Calu3 (cell line): ENCODE measurements at regions not wholly inside any gene's neighbourhood (a gene's known extent, or its start where the extent isn't known, plus 50 kb on each side); places are given as distances from the start of the nearest gene placed in this dataset.

ENCODE experiments used
- BruUV-seq: library from RNA; stranded (reverse); fragments of 400-500 nt; replicated peaks from 2 replicates; lab custom pipeline; 2021; lab: Mats Ljungman, UMichigan
- CTCF ChIA-PET: fragments of 300-600 bp; sonication (Branson Sonifier 250); formaldehyde crosslinking; loops from one replicate; lab custom pipeline; 2022; ENCODE audit warnings: antibody characterized with exemption; lab: Charles Lee
- DNase-seq: peaks from one replicate; pipeline ENCODE4 v3.0.0; 2022
- H3K27ac Mint-ChIP-seq: one replicate; pipeline ENCODE4 v1.8.0; 2022; ENCODE audit warnings: mixed read lengths; ENCODE audit not compliant: unreplicated experiment
- H3K27me3 Mint-ChIP-seq: one replicate; pipeline ENCODE4 v1.8.0; 2022; ENCODE audit warnings: mixed read lengths; ENCODE audit not compliant: unreplicated experiment
- H3K36me3 Mint-ChIP-seq: one replicate; pipeline ENCODE4 v1.8.0; 2022; ENCODE audit warnings: mild to moderate bottlenecking, moderate library complexity, mixed read lengths; ENCODE audit not compliant: insufficient read depth, unreplicated experiment
- H3K4me1 Mint-ChIP-seq: one replicate; pipeline ENCODE4 v1.8.0; 2022; ENCODE audit warnings: mild to moderate bottlenecking, low read depth, mixed read lengths; ENCODE audit not compliant: unreplicated experiment
- H3K4me3 Mint-ChIP-seq: one replicate; pipeline ENCODE4 v1.8.0; 2022; ENCODE audit warnings: mild to moderate bottlenecking, low read depth, moderate library complexity, mixed read lengths; ENCODE audit not compliant: unreplicated experiment
- H3K9me3 Mint-ChIP-seq: one replicate; pipeline ENCODE4 v1.8.0; 2022; ENCODE audit warnings: low read depth, mixed read lengths; ENCODE audit not compliant: unreplicated experiment
- CTCF ChIP-seq: fragments of 200-600 bp; IDR thresholded peaks from one replicate; pipeline ENCODE4 v1.8.0; 2022; ENCODE audit warnings: antibody characterized with exemption; ENCODE audit not compliant: unreplicated experiment
- intact Hi-C: fragments of 100-400 bp; cut with micrococcal nuclease; formaldehyde crosslinking; loops from one replicate; pipeline ENCODE4 v1.10.0; 2022; ENCODE audit not compliant: unreplicated experiment

DNA sequence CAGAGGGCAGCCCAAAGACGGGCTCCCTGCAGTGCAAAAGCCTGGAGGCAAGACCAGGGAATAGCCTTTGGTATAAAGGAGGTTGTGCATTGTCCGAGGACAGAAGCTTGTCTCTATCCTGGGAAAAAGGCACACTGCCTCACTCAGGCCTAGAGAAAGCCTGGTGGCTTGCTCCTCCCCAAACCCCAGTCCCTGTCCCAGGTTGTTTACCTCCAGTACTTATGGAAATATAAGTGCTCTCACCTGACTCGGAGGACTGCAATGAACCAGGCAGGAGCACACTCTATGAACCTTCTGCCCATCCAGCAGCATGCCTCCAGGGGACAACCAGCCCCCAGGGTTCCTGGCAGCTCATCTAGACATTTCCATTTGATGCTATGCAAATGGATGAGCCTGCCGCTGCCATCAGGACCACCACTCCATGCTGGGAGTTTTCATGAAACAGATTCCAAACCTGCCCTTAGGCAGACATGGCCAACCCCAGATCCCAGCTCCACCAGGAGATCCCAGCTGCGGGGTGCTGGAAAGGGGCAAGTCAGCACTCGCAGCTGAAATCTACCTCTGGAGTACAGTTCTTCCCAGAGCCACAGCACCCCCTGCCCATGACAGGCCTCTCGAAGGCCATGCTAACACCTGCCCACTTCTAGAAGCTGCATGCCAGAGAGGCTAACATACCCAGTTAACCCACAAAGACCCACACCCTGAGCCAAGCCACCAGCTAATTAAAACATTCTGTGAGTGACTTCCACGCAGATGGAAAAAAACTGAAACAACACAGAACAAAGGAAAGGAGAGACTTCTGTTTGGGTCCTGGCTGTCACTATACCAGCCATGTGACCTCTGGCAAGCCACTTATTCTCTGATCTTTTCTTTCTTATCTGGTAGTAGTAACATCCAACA is 101.7 kb downstream of the TTC32 start:
- Mint-ChIP-seq H3K27ac (no peak overlapping the region), H3K36me3 (peaks cover 9% of the 10 kb centered on the region), H3K9me3 (no peaks in the 10 kb centered on the region), H3K27me3 (peaks cover 6% of the 10 kb centered on the region), H3K4me3 (no peak overlapping the region), H3K4me1 (peaks cover 27% of the 10 kb centered on the region)
- BruUV-seq: no TSS peak
- CTCF ChIA-PET: no interaction called here
- intact Hi-C loops: loop anchor here (5.0 kb wide), 1 partner anchor 263 kb away; no protein-coding TSS in a partner anchor
- no peak for DNase-seq
- no peak for TF ChIP-seq CTCF

DNA sequence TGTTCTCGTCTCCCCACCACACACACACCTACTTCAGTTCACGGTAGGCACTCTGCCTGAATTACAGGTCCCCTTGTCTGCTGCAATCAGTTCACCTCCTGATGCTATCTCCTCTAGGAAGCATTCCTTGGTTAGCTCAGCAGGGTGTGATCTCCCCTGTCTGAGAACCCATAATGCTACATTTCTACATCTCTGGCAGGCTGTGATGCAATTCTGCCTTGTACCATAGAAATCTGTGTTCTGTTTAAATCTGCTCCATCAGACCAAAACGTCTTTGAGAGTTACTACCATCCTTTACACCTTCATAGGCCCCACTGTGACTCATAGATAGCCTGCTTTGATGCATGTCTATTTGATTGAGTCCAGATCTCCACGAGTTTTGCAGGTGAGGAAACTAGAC is 103.9 kb downstream of the TTC32 start:
- CTCF ChIA-PET: no interaction called here
- Mint-ChIP-seq H3K9me3 (no peaks in the 10 kb centered on the region), H3K4me3 (no peak overlapping the region), H3K36me3 (peaks cover 9% of the 10 kb centered on the region), H3K4me1 (peaks cover 23% of the 10 kb centered on the region), H3K27ac (no peak overlapping the region), H3K27me3 (peaks cover 16% of the 10 kb centered on the region)
- intact Hi-C loops: no loop called here
- BruUV-seq: no TSS peak
- no peak for DNase-seq
- no peak for TF ChIP-seq CTCF

GRCh38 chr2:19797243-19797810 is 104.5 kb downstream of the TTC32 start:
- H3K36me3 Mint-ChIP-seq: peaks cover 9% of the 10 kb centered on the region
- no peak overlapping the region for H3K27ac Mint-ChIP-seq
- no peak overlapping the region for H3K4me3 Mint-ChIP-seq
- no TSS peak for BruUV-seq
- H3K27me3 Mint-ChIP-seq: peaks cover 21% of the 10 kb centered on the region
- intact Hi-C loops: no loop called here
- no peak for TF ChIP-seq CTCF
- CTCF ChIA-PET: no interaction called here
- H3K4me1 Mint-ChIP-seq: peaks cover 18% of the 10 kb centered on the region
- H3K9me3 Mint-ChIP-seq: no peaks in the 10 kb centered on the region
- DNase-seq: no peak

DNA sequence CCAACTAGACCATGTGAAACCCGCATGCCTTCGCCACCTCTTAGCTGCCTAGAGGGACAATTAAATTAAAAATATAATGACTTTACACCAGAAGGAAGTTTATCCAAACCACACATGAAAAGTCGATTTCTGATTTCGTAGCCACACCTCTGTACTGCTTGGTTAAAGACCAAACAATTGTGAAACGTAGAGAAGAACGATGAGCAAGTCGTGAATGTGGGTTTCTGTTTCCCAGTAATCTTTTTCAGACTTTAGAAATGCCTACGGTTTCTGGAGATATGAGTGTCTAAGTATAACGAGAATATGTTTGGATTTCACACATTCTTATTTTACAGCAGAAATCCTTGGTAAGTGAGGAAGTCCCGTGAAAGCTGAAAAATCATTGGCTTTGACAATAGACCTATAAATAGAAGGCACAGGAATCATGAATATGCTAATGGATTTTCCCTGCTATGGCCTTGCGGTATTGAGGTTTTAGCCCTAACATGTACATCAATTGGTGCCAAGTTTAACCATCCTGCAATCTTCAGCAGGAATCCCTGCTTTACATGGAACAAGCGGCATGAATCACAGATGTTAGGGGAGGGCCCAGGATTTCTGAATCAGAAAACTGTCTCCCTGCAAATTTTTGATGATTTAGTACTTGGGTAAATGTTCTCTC is 105.6 kb downstream of the TTC32 start:
- peaks cover 4% of the 10 kb centered on the region for H3K36me3 Mint-ChIP-seq
- no peak overlapping the region for H3K4me3 Mint-ChIP-seq
- peaks cover 31% of the 10 kb centered on the region for H3K27me3 Mint-ChIP-seq
- BruUV-seq: no TSS peak
- peaks cover 6% of the 10 kb centered on the region for H3K4me1 Mint-ChIP-seq
- intact Hi-C loops: no loop called here
- H3K9me3 Mint-ChIP-seq: no peaks in the 10 kb centered on the region
- no peak for DNase-seq
- no peak overlapping the region for H3K27ac Mint-ChIP-seq
- CTCF ChIA-PET: no interaction called here
- no peak for TF ChIP-seq CTCF
